Prostate gland (tissue), 2 donors: ENCODE measurements at regions not wholly inside any gene's neighbourhood (a gene's known extent, or its start where the extent isn't known, plus 50 kb on each side); places are given as distances from the start of the nearest gene placed in this dataset.

Experiments used
- DNase-seq: peaks from one replicate; pipeline ENCODE4 v3.0.0-alpha.2; 2019; ENCODE audit warnings: low spot score
- H3K27ac ChIP-seq, 2 donors: fragments of 200-600 bp; sonication (generic); 2 replicates each; pipeline ENCODE4 v1.5.1; 2017 to 2019
- H3K27me3 ChIP-seq: fragments of 200-600 bp; sonication (generic); replicated peaks from 2 replicates; pipeline ENCODE4 v1.5.1; 2019; ENCODE audit not compliant: insufficient read depth
- H3K36me3 ChIP-seq, 2 donors: fragments of 200-600 bp; sonication (generic); 1 replicate in 1 of 2; 2 replicates in 1 of 2; pipeline versions ENCODE4 v1.5.1 to v1.8.1; 2017 to 2019
- H3K4me1 ChIP-seq: fragments of 200-600 bp; sonication (generic); replicated peaks from 2 replicates; pipeline ENCODE4 v1.5.1; 2019
- H3K4me3 ChIP-seq, 2 donors: fragments of 200-600 bp; sonication (generic); 2 replicates each; pipeline ENCODE4 v1.5.1; 2017 to 2019
- H3K9me3 ChIP-seq: fragments of 200-600 bp; sonication (generic); 2 replicates; pipeline ENCODE4 v1.5.1; 2017
- POLR2A ChIP-seq: fragments of 450-650 bp; IDR thresholded peaks from one replicate; pipeline ENCODE4 v1.6.1; 2016; ENCODE audit warnings: antibody characterized with exemption, mild to moderate bottlenecking
- POLR2AphosphoS5 ChIP-seq: sonication (generic); formaldehyde crosslinking; IDR thresholded peaks from one replicate; pipeline ENCODE4 v1.6.1; 2017; ENCODE audit warnings: antibody characterized with exemption
- WGBS: methylation state at CpG from one replicate; pipeline ENCODE4 v1.1.5; 2018; 5-methylcytosine and 5-hydroxymethylcytosine counted together
- intact Hi-C: fragments of 100-400 bp; cut with DNase I; formaldehyde crosslinking; loops from one replicate; pipeline ENCODE4 v1.14.2; 2022
- TF ChIP-seq, protein P1 (sequence below), 4 experiments: fragments of 200-600 bp in 2 of 4; fragments of 450-650 bp in 2 of 4; sonication (generic) in 2 of 4; IDR thresholded peaks; 1 replicate in 3 of 4; 2 replicates in 1 of 4; pipeline ENCODE4 v1.5.1; 2016 to 2019; ENCODE audit warnings: antibody characterized with exemption in 4 of 4, mild to moderate bottlenecking in 2 of 4, moderate library complexity in 2 of 4

DNA sequence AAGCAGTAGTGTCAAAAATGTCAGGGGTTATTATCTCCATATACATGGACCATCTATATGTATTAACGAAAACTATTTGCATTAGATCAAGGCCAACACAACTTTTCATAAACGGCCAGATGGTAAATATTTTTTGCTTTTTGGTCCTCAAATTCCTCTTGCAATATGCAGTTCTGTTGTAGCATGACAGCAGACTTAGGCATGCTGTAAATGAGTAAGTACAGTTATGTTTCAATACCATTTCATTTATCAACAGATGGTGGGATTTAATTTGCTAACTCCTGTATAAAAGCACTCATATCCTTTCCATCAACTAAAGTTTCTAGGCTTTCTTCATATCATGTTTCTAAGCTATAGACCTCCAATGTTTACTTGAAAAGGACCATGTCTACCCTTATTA is 208.1 kb downstream of the ANKRD50 start:
- H3K4me3 ChIP-seq = no peak overlapping the region
- DNase-seq = no peak
- TF ChIP-seq POLR2AphosphoS5 (no peak), POLR2A (no peak)
- TF ChIP-seq, protein P1, sequence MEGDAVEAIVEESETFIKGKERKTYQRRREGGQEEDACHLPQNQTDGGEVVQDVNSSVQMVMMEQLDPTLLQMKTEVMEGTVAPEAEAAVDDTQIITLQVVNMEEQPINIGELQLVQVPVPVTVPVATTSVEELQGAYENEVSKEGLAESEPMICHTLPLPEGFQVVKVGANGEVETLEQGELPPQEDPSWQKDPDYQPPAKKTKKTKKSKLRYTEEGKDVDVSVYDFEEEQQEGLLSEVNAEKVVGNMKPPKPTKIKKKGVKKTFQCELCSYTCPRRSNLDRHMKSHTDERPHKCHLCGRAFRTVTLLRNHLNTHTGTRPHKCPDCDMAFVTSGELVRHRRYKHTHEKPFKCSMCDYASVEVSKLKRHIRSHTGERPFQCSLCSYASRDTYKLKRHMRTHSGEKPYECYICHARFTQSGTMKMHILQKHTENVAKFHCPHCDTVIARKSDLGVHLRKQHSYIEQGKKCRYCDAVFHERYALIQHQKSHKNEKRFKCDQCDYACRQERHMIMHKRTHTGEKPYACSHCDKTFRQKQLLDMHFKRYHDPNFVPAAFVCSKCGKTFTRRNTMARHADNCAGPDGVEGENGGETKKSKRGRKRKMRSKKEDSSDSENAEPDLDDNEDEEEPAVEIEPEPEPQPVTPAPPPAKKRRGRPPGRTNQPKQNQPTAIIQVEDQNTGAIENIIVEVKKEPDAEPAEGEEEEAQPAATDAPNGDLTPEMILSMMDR (IDR thresholded peaks at IDR 0.05) = no peak
- no peaks in the 10 kb centered on the region for H3K9me3 ChIP-seq
- H3K27me3 ChIP-seq = no peaks in the 10 kb centered on the region
- H3K27ac ChIP-seq = no peak overlapping the region
- intact Hi-C loops = no loop called here
- WGBS = 61% methylated on average over 2 of the region's 2 CpGs
- H3K36me3 ChIP-seq = no peaks in the 10 kb centered on the region
- H3K4me1 ChIP-seq = no peaks in the 10 kb centered on the region

- Histone ChIP-seq H3K4me1 (no peaks in the 10 kb centered on the region), H3K9me3 (no peaks in the 10 kb centered on the region), H3K4me3 (no peak overlapping the region), H3K27me3 (no peaks in the 10 kb centered on the region), H3K27ac (no peak overlapping the region), H3K36me3 (no peaks in the 10 kb centered on the region)
- TF ChIP-seq, protein P1 (IDR thresholded peaks at IDR 0.05) = no peak
- TF ChIP-seq POLR2AphosphoS5 (no peak), POLR2A (no peak)
- no peak for DNase-seq
- intact Hi-C loops = no loop called here
- WGBS = 89% methylated on average over 2 of the region's 2 CpGs
Measured at GRCh38 chr4:124505211-124505610, 207.3 kb downstream of the ANKRD50 start.

DNA sequence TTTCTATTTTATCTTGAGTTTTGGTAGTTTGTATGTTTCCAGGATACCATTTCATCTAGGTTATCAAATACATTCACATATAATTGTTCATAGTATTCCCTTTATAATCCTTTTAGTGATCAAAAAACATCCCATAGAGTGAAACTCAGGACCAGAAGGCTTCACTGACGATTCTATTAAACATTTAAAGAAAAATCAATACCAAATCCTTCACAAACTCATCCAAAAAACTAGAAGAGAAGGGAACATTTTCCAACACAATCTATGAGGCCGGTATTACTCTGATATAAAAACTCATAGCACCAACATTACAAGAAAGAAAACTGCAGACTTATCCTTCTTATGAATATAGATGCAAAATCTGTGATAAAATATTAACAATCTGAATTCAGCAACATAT is 203.4 kb downstream of the ANKRD50 start:
- 86% methylated on average over 2 of the region's 2 CpGs for WGBS

GRCh38 chr4:124514588-124514987 is 197.9 kb downstream of the ANKRD50 start:
- no peaks in the 10 kb centered on the region for H3K36me3 ChIP-seq
- 82% methylated on average over 2 of the region's 2 CpGs for WGBS
- no peak overlapping the region for H3K27ac ChIP-seq
- TF ChIP-seq POLR2AphosphoS5 (no peak), POLR2A (no peak)
- TF ChIP-seq, protein P1 (IDR thresholded peaks at IDR 0.05) = no peak
- DNase-seq = no peak
- no peak overlapping the region for H3K4me3 ChIP-seq
- intact Hi-C loops = no loop called here
- H3K9me3 ChIP-seq = no peaks in the 10 kb centered on the region
- no peaks in the 10 kb centered on the region for H3K27me3 ChIP-seq
- H3K4me1 ChIP-seq = no peaks in the 10 kb centered on the region

More for the DNA sequence above, 203.4 kb downstream of the ANKRD50 start:
- Histone ChIP-seq H3K27ac (no peak overlapping the region), H3K4me3 (no peak overlapping the region), H3K9me3 (no peaks in the 10 kb centered on the region), H3K4me1 (no peaks in the 10 kb centered on the region), H3K27me3 (no peaks in the 10 kb centered on the region), H3K36me3 (no peaks in the 10 kb centered on the region)
- no peak for DNase-seq
- TF ChIP-seq, protein P1 (IDR thresholded peaks at IDR 0.05) = no peak
- TF ChIP-seq POLR2AphosphoS5 (no peak), POLR2A (no peak)
- intact Hi-C loops = no loop called here

- Histone ChIP-seq H3K27ac (no peak overlapping the region), H3K36me3 (no peaks in the 10 kb centered on the region), H3K27me3 (no peaks in the 10 kb centered on the region), H3K4me3 (no peak overlapping the region), H3K4me1 (no peaks in the 10 kb centered on the region), H3K9me3 (no peaks in the 10 kb centered on the region)
- no peak for DNase-seq
- TF ChIP-seq, protein P1 (IDR thresholded peaks at IDR 0.05) = no peak
- TF ChIP-seq POLR2AphosphoS5 = no peak
- TF ChIP-seq POLR2A = no peak
- intact Hi-C loops = no loop called here
- 80% methylated on average over 1 of the region's 1 CpG for WGBS
Measured at GRCh38 chr4:124515591-124515990, 196.9 kb downstream of the ANKRD50 start.
